Left ventricle myocardium inferior (tissue), 1 donor: ENCODE measurements at regions not wholly inside any gene's neighbourhood (a gene's known extent, or its start where the extent isn't known, plus 50 kb on each side); places are given as distances from the start of the nearest gene placed in this dataset.

ENCODE experiments used
- DNase-seq: peaks from one replicate; pipeline ENCODE4 v3.0.0-alpha.2; 2020
- H3K27ac ChIP-seq: fragments of 200-600 bp; replicated peaks from 2 replicates; pipeline ENCODE4 v1.8.0; 2021
- H3K27me3 ChIP-seq: fragments of 200-600 bp; 2 replicates; pipeline ENCODE4 v1.8.0; 2021; ENCODE audit warnings: low read depth
- H3K36me3 ChIP-seq: fragments of 200-600 bp; 2 replicates; pipeline ENCODE4 v1.8.0; 2021
- H3K4me1 ChIP-seq: fragments of 200-600 bp; 2 replicates; pipeline ENCODE4 v1.8.0; 2021
- H3K4me3 ChIP-seq: fragments of 200-600 bp; 2 replicates; pipeline ENCODE4 v1.8.0; 2021; ENCODE audit warnings: mild to moderate bottlenecking, moderate library complexity
- H3K9me3 ChIP-seq: fragments of 200-600 bp; replicated peaks from 2 replicates; pipeline ENCODE4 v1.8.0; 2021
- intact Hi-C: fragments of 100-400 bp; cut with micrococcal nuclease; formaldehyde crosslinking; loops from one replicate; pipeline ENCODE4 v1.11.0; 2022
- TF ChIP-seq, protein P1 (sequence below): fragments of 200-600 bp; IDR thresholded peaks from 2 replicates; pipeline ENCODE4 v1.8.0; 2021; ENCODE audit warnings: antibody characterized with exemption, mild to moderate bottlenecking, borderline replicate concordance
- donor health status: DM: no; HTN: yes; CAD: no; lungs with severe emphysema.

DNA sequence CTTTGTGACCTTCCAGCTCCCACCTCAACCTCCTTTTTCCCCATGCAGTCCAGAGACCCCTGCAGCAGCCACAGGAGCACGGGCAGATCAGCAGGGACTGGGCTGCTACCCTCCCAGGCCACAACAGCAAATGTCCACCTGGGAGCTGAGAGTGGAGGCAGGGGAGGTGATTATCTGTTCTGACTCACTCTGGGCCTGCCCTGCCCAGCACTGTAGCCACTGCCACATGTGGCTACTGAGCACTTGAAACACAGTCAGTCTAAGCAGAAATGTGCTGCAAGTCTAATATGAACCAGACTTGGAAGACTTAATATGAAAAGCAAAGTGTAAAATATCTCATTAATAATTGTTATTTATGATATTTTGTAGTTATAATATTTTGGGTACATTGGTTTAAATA lies 148.9 kb upstream of the VANGL1 start:
- TF ChIP-seq, protein P1, sequence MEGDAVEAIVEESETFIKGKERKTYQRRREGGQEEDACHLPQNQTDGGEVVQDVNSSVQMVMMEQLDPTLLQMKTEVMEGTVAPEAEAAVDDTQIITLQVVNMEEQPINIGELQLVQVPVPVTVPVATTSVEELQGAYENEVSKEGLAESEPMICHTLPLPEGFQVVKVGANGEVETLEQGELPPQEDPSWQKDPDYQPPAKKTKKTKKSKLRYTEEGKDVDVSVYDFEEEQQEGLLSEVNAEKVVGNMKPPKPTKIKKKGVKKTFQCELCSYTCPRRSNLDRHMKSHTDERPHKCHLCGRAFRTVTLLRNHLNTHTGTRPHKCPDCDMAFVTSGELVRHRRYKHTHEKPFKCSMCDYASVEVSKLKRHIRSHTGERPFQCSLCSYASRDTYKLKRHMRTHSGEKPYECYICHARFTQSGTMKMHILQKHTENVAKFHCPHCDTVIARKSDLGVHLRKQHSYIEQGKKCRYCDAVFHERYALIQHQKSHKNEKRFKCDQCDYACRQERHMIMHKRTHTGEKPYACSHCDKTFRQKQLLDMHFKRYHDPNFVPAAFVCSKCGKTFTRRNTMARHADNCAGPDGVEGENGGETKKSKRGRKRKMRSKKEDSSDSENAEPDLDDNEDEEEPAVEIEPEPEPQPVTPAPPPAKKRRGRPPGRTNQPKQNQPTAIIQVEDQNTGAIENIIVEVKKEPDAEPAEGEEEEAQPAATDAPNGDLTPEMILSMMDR: no peak
- intact Hi-C loops: no loop called here
- Histone ChIP-seq H3K27ac (no peak overlapping the region), H3K36me3 (no peaks in the 10 kb centered on the region), H3K4me1 (no peaks in the 10 kb centered on the region), H3K9me3 (no peaks in the 10 kb centered on the region), H3K4me3 (no peak overlapping the region), H3K27me3 (no peaks in the 10 kb centered on the region)
- DNase-seq: no peak

DNA sequence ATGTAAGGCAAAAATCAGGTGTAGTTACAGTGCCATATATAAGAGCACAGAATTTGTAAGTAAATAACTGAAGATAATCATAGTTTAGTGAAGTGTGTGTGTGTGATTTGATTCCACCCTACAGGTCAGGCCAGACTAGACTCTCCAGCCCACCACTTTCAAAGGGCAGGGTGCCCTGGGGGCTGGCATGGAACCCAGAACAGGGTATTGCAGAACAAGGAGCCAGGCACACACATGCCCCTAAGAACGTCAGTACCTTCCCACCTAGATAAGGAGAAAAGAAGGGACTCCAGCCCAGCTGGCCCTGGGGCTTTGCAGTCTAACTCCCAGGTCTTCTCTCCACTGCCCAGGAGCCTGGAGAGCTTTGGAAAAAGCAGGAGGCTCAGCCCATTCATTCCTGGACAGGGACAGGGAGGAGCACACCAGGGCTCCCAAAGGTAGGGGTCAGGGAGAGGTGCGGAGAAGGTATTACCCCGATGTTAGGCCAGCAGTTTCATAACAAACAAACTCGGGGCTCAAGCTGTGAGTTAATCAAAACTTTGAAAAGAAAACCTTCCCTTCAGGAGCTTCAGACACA lies 149.7 kb upstream of the VANGL1 start:
- Histone ChIP-seq H3K27ac (no peak overlapping the region), H3K4me1 (no peaks in the 10 kb centered on the region), H3K36me3 (no peaks in the 10 kb centered on the region), H3K27me3 (no peaks in the 10 kb centered on the region), H3K4me3 (no peak overlapping the region), H3K9me3 (no peaks in the 10 kb centered on the region)
- no peak for DNase-seq
- TF ChIP-seq, protein P1: no peak
- intact Hi-C loops: no loop called here

DNA sequence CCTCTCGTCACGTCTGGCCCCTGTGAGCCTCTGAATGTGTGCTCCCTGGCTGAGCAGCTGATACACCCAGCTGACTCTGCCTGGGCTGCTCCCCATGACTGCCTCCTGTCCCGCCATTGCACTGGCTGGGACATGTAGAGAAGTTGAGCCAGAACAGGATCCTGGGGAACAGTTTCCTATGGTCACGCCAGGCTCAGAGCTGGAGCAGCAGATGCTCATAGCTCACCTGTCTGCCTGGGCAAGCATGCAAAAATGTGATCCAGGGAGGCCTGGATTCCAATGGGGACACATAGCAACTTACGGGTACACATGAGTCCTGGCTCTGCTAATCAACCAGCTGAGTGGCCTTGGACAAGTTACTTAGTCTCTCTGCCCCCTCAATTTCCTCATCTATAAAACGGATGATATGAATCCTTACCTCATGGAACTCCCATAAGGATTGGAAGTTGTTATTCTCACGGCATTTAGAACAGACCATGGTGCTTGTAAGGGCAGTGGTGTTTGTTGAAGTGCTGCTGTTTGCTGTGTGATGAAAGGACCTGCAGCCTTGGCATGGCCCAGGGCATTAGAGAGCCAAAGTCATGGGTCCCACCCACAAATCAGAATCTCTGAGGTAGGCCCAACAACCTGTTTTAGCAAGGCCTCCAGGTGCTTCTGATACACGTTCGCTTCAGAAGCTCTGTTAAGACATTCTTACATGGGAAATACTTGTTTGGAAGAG lies 150.3 kb upstream of the VANGL1 start:
- no peaks in the 10 kb centered on the region for H3K27me3 ChIP-seq
- no peaks in the 10 kb centered on the region for H3K9me3 ChIP-seq
- intact Hi-C loops: no loop called here
- H3K4me3 ChIP-seq: no peak overlapping the region
- TF ChIP-seq, protein P1: no peak
- H3K4me1 ChIP-seq: no peaks in the 10 kb centered on the region
- H3K27ac ChIP-seq: no peak overlapping the region
- DNase-seq: no peak
- H3K36me3 ChIP-seq: no peaks in the 10 kb centered on the region

DNA sequence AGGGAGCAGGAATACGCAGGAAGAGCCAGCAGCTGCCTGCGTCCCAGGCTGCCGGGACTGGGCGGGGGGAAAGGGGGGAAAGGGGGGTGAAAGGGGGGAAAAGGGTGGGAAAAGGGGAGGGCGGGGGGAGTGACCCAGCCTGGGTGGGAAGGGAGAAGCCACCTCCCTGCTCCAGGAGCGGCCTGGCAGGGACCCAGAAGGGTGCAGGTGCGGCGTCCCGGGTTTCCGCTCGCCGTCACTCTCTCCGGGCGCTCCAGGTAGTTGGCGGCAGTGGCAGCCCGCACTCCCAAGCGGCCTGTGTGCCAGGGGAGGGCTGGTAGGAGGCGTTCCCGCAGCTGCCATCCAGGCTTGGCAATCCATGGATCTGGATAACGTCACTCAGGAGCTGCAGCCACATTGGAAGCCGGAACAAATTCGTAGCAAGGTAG lies 141.0 kb upstream of the NGF start:
- Histone ChIP-seq H3K27ac (no peak overlapping the region), H3K9me3 (no peaks in the 10 kb centered on the region), H3K36me3 (no peaks in the 10 kb centered on the region), H3K4me3 (peak overlapping the region; percentile 34), H3K4me1 (no peaks in the 10 kb centered on the region), H3K27me3 (peaks cover 34% of the 10 kb centered on the region)
- intact Hi-C loops: no loop called here
- no peak for DNase-seq
- TF ChIP-seq, protein P1: no peak

DNA sequence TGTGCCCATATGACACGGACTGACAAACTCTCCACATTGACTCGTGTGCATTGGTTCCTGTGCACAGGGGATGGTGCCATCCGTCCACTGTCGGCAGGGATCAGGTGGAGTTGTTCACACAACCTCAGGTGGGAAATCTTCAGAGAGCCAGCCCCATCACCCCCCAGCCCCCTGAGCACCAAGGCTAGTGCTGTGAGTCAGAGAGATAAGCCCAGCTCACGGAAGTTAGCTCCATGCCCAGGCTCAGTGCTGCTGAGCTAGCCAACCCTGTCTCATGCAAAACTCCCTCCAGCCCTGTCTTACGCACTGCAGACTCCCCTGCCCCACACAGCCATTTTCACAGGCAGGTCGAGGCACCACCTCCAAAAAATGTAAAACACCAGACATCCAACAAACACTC lies 139.0 kb upstream of the NGF start:
- H3K36me3 ChIP-seq: no peaks in the 10 kb centered on the region
- no peak for DNase-seq
- no peaks in the 10 kb centered on the region for H3K4me1 ChIP-seq
- H3K4me3 ChIP-seq: no peak overlapping the region
- intact Hi-C loops: no loop called here
- peaks cover 22% of the 10 kb centered on the region for H3K27me3 ChIP-seq
- no peak overlapping the region for H3K27ac ChIP-seq
- TF ChIP-seq, protein P1: no peak
- no peaks in the 10 kb centered on the region for H3K9me3 ChIP-seq
